WTC11 (cell line): ENCODE measurements at regions not wholly inside any gene's neighbourhood (a gene's known extent, or its start where the extent isn't known, plus 50 kb on each side); places are given as distances from the start of the nearest gene placed in this dataset.

Experiments
- CTCF ChIP-seq: fragments of 200-600 bp; IDR thresholded peaks from 2 replicates; pipeline ENCODE4 v1.8.0; 2022; ENCODE audit warnings: antibody characterized with exemption
- PREB ChIP-seq: sonication (generic); formaldehyde crosslinking; IDR thresholded peaks from 2 replicates; pipeline ENCODE4 v1.8.1; 2022; ENCODE audit warnings: mild to moderate bottlenecking, missing genetic modification reagents, moderate library complexity, borderline replicate concordance

GRCh38 chr6:153301602-153302001 is 170.5 kb upstream of the RGS17 start:
- TF ChIP-seq CTCF (no peak), PREB (CRISPR knock-in tag) (no peak)
